Upper lobe of right lung (tissue), 1 donor: ENCODE measurements at regions not wholly inside any gene's neighbourhood (a gene's known extent, or its start where the extent isn't known, plus 50 kb on each side); places are given as distances from the start of the nearest gene placed in this dataset.

Experiments
- ATAC-seq: fragments of 200-7000 bp; cut with Tn5 transposase; one replicate; pipeline ENCODE4 v1.9.1; 2020; ENCODE audit warnings: mild to moderate bottlenecking, moderate library complexity
- DNase-seq: peaks from one replicate; pipeline ENCODE4 v3.0.0-alpha.2; 2020
- H3K27ac ChIP-seq: fragments of 200-600 bp; one replicate; pipeline ENCODE4 v1.8.0; 2022
- H3K27me3 ChIP-seq: fragments of 200-600 bp; one replicate; pipeline ENCODE4 v1.8.0; 2022; ENCODE audit warnings: mild to moderate bottlenecking
- H3K36me3 ChIP-seq: fragments of 200-600 bp; one replicate; pipeline ENCODE4 v1.8.0; 2022
- H3K4me1 ChIP-seq: fragments of 200-600 bp; one replicate; pipeline ENCODE4 v1.8.0; 2022
- H3K4me3 ChIP-seq: fragments of 200-600 bp; one replicate; pipeline ENCODE4 v1.8.0; 2022; ENCODE audit warnings: mild to moderate bottlenecking
- H3K9me3 ChIP-seq: fragments of 200-600 bp; one replicate; pipeline ENCODE4 v1.8.0; 2022
- CTCF ChIP-seq: fragments of 200-600 bp; IDR thresholded peaks from one replicate; pipeline ENCODE4 v1.8.0; 2022; ENCODE audit warnings: antibody characterized with exemption
- intact Hi-C: fragments of 100-400 bp; cut with DNase I; formaldehyde crosslinking; loops from one replicate; pipeline ENCODE4 v1.11.0; 2022
- donor health status: DM: no; HTN: yes; CAD: no; lungs with severe emphysema.

- intact Hi-C loops, result no loop called here
- DNase-seq (no peak), ATAC-seq (no peak)
- Histone ChIP-seq H3K4me3 (no peak overlapping the region), H3K27me3 (no peaks in the 10 kb centered on the region), H3K36me3 (no peaks in the 10 kb centered on the region), H3K4me1 (no peaks in the 10 kb centered on the region), H3K27ac (no peak overlapping the region), H3K9me3 (no peaks in the 10 kb centered on the region)
- no peak for TF ChIP-seq CTCF
Measured at GRCh38 chr18:53747663-53748160, 476.8 kb downstream of the MBD2 start.

GRCh38 chr18:53747210-53747609, 477.3 kb downstream of the MBD2 start:
- intact Hi-C loops, result no loop called here
- no peak for ATAC-seq
- no peaks in the 10 kb centered on the region for H3K27me3 ChIP-seq
- no peak overlapping the region for H3K27ac ChIP-seq
- no peaks in the 10 kb centered on the region for H3K36me3 ChIP-seq
- H3K4me3 ChIP-seq, result no peak overlapping the region
- no peak for TF ChIP-seq CTCF
- no peak for DNase-seq
- H3K9me3 ChIP-seq, result no peaks in the 10 kb centered on the region
- no peaks in the 10 kb centered on the region for H3K4me1 ChIP-seq

GRCh38 chr18:53745986-53746385, 478.5 kb downstream of the MBD2 start:
- no peak overlapping the region for H3K4me3 ChIP-seq
- no peaks in the 10 kb centered on the region for H3K4me1 ChIP-seq
- H3K27me3 ChIP-seq, result no peaks in the 10 kb centered on the region
- TF ChIP-seq CTCF, result no peak
- H3K36me3 ChIP-seq, result no peaks in the 10 kb centered on the region
- no peak overlapping the region for H3K27ac ChIP-seq
- no peak for ATAC-seq
- DNase-seq, result no peak
- intact Hi-C loops, result no loop called here
- no peaks in the 10 kb centered on the region for H3K9me3 ChIP-seq

- TF ChIP-seq CTCF, result no peak
- no peaks in the 10 kb centered on the region for H3K4me1 ChIP-seq
- no peak for DNase-seq
- peak; percentile 90 for ATAC-seq
- H3K36me3 ChIP-seq, result no peaks in the 10 kb centered on the region
- no peaks in the 10 kb centered on the region for H3K27me3 ChIP-seq
- H3K27ac ChIP-seq, result no peak overlapping the region
- H3K9me3 ChIP-seq, result no peaks in the 10 kb centered on the region
- intact Hi-C loops, result no loop called here
- no peak overlapping the region for H3K4me3 ChIP-seq
Measured at GRCh38 chr18:53745224-53745967, 479.1 kb downstream of the MBD2 start.

- no peak for DNase-seq
- H3K4me3 ChIP-seq, result no peak overlapping the region
- H3K9me3 ChIP-seq, result no peaks in the 10 kb centered on the region
- no peak for TF ChIP-seq CTCF
- peak overlapping the region; percentile 26 for H3K27ac ChIP-seq
- H3K36me3 ChIP-seq, result no peaks in the 10 kb centered on the region
- no peaks in the 10 kb centered on the region for H3K4me1 ChIP-seq
- peak; percentile 79 for ATAC-seq
- intact Hi-C loops, result no loop called here
- H3K27me3 ChIP-seq, result no peaks in the 10 kb centered on the region
Measured at GRCh38 chr18:53739700-53740099, 484.8 kb downstream of the MBD2 start.

GRCh38 chr18:53735526-53735925, 488.9 kb downstream of the MBD2 start:
- TF ChIP-seq CTCF, result no peak
- Histone ChIP-seq H3K4me1 (no peaks in the 10 kb centered on the region), H3K27ac (no peak overlapping the region), H3K36me3 (no peaks in the 10 kb centered on the region), H3K4me3 (no peak overlapping the region), H3K9me3 (no peaks in the 10 kb centered on the region), H3K27me3 (no peaks in the 10 kb centered on the region)
- ATAC-seq, result no peak
- intact Hi-C loops, result no loop called here
- DNase-seq, result no peak
